PC-3 (cell line): ENCODE measurements at regions not wholly inside any gene's neighbourhood (a gene's known extent, or its start where the extent isn't known, plus 50 kb on each side); places are given as distances from the start of the nearest gene placed in this dataset.
"Not testable (repeated sequence)": the region's sequence is repeated elsewhere in the genome, so short reads cannot be mapped to it uniquely, and the experiment has no call there.

Experiments
- ATAC-seq: fragments of 200-7000 bp; cut with Tn5 transposase; 2 replicates; pipeline ENCODE4 v1.9.1; 2020; ENCODE audit warnings: mild to moderate bottlenecking, moderate library complexity
- BruUV-seq: library from RNA; stranded (reverse); fragments of 400-500 nt; replicated peaks from 2 replicates; lab custom pipeline; 2021; lab: Mats Ljungman, UMichigan
- CTCF ChIA-PET: fragments of 300-600 bp; sonication (Branson Sonifier 250); formaldehyde crosslinking; loops from one replicate; lab custom pipeline; 2022; ENCODE audit warnings: antibody characterized with exemption; lab: Charles Lee
- POLR2A ChIA-PET: fragments of 300-600 bp; sonication (Branson Sonifier 250); formaldehyde crosslinking; loops from one replicate; lab custom pipeline; 2022; ENCODE audit warnings: antibody characterized with exemption; ENCODE audit not compliant: unreplicated experiment; lab: Charles Lee
- DNase-seq: peaks from one replicate; pipeline ENCODE4 v3.0.0-alpha.2; 2015
- H2AFZ ChIP-seq: fragments of 300-600 bp; sonication (generic); 2 replicates; pipeline ENCODE4 v1.6.0; 2016; ENCODE audit warnings: antibody characterized with exemption, low read length
- H3F3A ChIP-seq: fragments of 300-600 bp; sonication (generic); one replicate; pipeline ENCODE4 v1.6.0; 2017; ENCODE audit warnings: antibody characterized with exemption, low read length, control low read depth, mild to moderate bottlenecking; ENCODE audit not compliant: unreplicated experiment
- H3K27ac ChIP-seq: fragments of 300-600 bp; sonication (generic); 2 replicates; pipeline ENCODE4 v1.5.1; 2016; ENCODE audit warnings: mild to moderate bottlenecking, low read length
- H3K27me3 ChIP-seq: fragments of 300-600 bp; sonication (generic); 2 replicates; pipeline ENCODE4 v1.6.1; 2016; ENCODE audit warnings: low read length, mixed read lengths
- H3K36me3 ChIP-seq: fragments of 300-600 bp; sonication (generic); 2 replicates; pipeline ENCODE4 v1.6.1; 2016; ENCODE audit warnings: low read depth, mixed run types, low read length, mixed read lengths
- H3K4me1 ChIP-seq: fragments of 300-600 bp; sonication (generic); 2 replicates; pipeline ENCODE4 v1.5.1; 2016; ENCODE audit warnings: low read length; ENCODE audit not compliant: insufficient read depth
- H3K4me2 ChIP-seq: fragments of 300-600 bp; sonication (generic); 2 replicates; pipeline ENCODE4 v1.6.0; 2016; ENCODE audit warnings: low read length
- H3K4me3 ChIP-seq: fragments of 300-600 bp; sonication (generic); 2 replicates; pipeline ENCODE4 v1.5.1; 2016; ENCODE audit warnings: mild to moderate bottlenecking, low read length, mixed read lengths
- H3K79me2 ChIP-seq: fragments of 300-600 bp; sonication (generic); 2 replicates; pipeline ENCODE4 v1.6.1; 2017; ENCODE audit warnings: low read length, mixed read lengths
- H3K9ac ChIP-seq: fragments of 300-600 bp; sonication (generic); 2 replicates; pipeline ENCODE4 v1.6.0; 2016; ENCODE audit warnings: mild to moderate bottlenecking, low read length
- H3K9me2 ChIP-seq: fragments of 300-600 bp; sonication (generic); replicated peaks from 2 replicates; pipeline ENCODE4 v1.6.1; 2016; ENCODE audit warnings: mixed run types, low read length, mixed read lengths
- H3K9me3 ChIP-seq: fragments of 300-600 bp; sonication (generic); 2 replicates; pipeline ENCODE4 v1.6.1; 2016; ENCODE audit warnings: low read length, mixed read lengths
- H4K20me1 ChIP-seq: fragments of 300-600 bp; sonication (generic); 2 replicates; pipeline ENCODE4 v1.6.1; 2016; ENCODE audit warnings: low read length, mixed read lengths
- EZH2 ChIP-seq: fragments of 300-600 bp; sonication (generic); IDR thresholded peaks from one replicate; pipeline ENCODE4 v1.6.1; 2017; ENCODE audit warnings: antibody characterized with exemption, mild to moderate bottlenecking, low read length; ENCODE audit not compliant: unreplicated experiment
- EZH2phosphoT487 ChIP-seq: fragments of 300-600 bp; sonication (generic); IDR thresholded peaks from 2 replicates; pipeline ENCODE4 v1.6.1; 2018; ENCODE audit warnings: mild to moderate bottlenecking, antibody characterized with exemption, low read length, borderline replicate concordance
- intact Hi-C: fragments of 100-400 bp; cut with micrococcal nuclease; formaldehyde crosslinking; loops from 2 replicates; pipeline ENCODE4 v1.9.0; 2023
- TF ChIP-seq, protein P1 (sequence below): fragments of 300-600 bp; sonication (generic); conservative IDR thresholded peaks from 2 replicates; pipeline ENCODE4 v1.5.1; 2017; ENCODE audit warnings: antibody characterized with exemption, low read depth, mild to moderate bottlenecking, low read length

DNA sequence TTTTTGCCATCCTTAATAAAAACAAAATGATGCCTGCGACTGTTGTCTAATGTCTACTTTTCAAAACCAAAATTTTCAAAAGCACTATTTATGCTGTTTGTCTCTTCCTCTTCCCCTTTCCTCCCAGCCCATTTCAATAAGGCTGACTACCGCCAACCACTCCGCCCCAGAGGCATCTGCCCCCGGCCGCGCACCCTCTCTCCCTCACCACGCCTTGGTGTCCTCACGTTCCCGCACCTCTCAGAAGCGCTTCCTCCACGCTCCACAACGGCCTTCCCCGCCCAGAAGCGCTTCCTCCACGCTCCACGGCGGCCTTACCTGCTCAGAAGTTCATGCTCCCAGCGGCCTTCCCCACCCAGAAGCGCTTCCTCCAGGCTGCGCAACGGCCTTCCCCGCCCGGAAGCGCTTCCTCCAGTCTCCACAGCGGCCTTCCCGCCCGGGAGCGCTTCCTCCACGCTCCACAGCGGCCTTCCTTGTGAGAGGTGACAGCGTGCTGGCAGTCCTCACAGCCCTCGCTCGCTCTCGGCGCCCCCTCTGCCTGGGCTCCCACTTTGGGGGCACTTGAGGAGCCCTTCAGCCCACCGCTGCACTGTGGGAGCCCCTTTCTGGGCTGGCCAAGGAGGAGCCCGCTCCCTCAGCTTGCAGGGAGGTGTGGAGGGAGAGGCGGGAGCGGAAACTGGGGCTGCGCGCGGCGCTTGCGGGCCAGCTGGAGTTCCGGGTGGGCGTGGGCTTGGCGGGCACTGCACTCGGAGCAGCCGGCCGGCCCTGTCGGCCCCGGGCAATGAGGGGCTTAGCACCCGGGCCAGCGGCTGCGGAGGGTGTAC lies 490.4 kb upstream of the ZFP42 start:
- Histone ChIP-seq H3K36me3 (no peaks in the 10 kb centered on the region), H3K79me2 (no peaks in the 10 kb centered on the region), H2AFZ (no peak overlapping the region), H3K4me3 (no peak overlapping the region), H4K20me1 (no peaks in the 10 kb centered on the region), H3K4me2 (no peak overlapping the region), H3K4me1 (no peaks in the 10 kb centered on the region), H3K9me3 (no peaks in the 10 kb centered on the region), H3K27me3 (no peaks in the 10 kb centered on the region), H3K9ac (no peak overlapping the region), H3F3A (no peaks in the 10 kb centered on the region), H3K27ac (no peak overlapping the region), H3K9me2 (no peaks in the 10 kb centered on the region)
- ATAC-seq = no peak
- TF ChIP-seq, protein P1, sequence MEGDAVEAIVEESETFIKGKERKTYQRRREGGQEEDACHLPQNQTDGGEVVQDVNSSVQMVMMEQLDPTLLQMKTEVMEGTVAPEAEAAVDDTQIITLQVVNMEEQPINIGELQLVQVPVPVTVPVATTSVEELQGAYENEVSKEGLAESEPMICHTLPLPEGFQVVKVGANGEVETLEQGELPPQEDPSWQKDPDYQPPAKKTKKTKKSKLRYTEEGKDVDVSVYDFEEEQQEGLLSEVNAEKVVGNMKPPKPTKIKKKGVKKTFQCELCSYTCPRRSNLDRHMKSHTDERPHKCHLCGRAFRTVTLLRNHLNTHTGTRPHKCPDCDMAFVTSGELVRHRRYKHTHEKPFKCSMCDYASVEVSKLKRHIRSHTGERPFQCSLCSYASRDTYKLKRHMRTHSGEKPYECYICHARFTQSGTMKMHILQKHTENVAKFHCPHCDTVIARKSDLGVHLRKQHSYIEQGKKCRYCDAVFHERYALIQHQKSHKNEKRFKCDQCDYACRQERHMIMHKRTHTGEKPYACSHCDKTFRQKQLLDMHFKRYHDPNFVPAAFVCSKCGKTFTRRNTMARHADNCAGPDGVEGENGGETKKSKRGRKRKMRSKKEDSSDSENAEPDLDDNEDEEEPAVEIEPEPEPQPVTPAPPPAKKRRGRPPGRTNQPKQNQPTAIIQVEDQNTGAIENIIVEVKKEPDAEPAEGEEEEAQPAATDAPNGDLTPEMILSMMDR = no peak
- no peak for TF ChIP-seq EZH2phosphoT487
- TF ChIP-seq EZH2 = no peak
- ChIA-PET CTCF (no interaction called here), POLR2A (no interaction called here)
- no peak for DNase-seq
- no TSS peak for BruUV-seq
- intact Hi-C loops = no loop called here

DNA sequence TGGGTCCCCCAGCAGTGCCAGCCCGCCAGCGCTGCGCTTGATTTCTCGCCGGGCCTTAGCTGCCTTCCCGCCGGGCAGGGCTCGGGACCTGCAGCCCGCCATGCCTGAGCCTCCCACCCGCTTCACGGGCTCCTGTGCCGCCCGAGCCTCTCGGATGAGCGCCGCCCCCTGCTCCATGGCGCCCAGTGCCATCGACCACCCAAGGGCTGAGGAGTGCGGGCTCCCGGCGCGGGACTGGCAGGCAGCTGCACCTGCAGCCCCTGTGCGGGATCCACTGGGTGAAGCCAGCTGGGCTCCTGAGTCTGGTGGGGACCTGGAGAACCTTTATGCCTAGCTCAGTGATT lies 489.8 kb upstream of the ZFP42 start:
- H3K36me3 ChIP-seq, CTCF ChIA-PET, H2AFZ ChIP-seq, H3K9me2 ChIP-seq, H3K4me2 ChIP-seq, BruUV-seq, H3K9me3 ChIP-seq, intact Hi-C loops, H3K27me3 ChIP-seq, DNase-seq, H3K79me2 ChIP-seq, H3K4me3 ChIP-seq, POLR2A ChIA-PET, H4K20me1 ChIP-seq, H3K27ac ChIP-seq, H3F3A ChIP-seq, ATAC-seq, H3K4me1 ChIP-seq, H3K9ac ChIP-seq: not testable (repeated sequence)

DNA sequence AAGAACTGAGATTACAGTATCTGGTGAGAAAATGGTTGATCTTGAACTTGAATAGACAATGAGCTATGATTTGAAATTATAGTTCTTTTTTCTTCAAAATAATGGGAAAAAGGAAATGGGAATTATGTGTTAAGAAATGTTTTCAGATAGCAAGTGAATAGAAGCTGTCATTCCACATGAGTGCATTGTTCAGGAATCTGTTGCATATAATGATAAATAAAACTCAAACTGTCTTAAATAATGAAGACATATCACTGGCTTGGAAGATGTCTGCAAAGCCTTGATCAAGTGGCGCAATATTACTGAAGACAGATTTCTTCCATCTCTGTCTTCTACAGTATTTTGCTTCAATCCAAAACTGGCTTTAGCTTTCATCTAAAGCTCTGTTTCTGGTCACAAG lies 479.3 kb upstream of the ZFP42 start:
- Histone ChIP-seq H3K79me2 (no peaks in the 10 kb centered on the region), H3K36me3 (no peaks in the 10 kb centered on the region), H3K27me3 (no peaks in the 10 kb centered on the region), H3K4me2 (no peak overlapping the region), H2AFZ (no peak overlapping the region), H3K9me3 (no peaks in the 10 kb centered on the region), H4K20me1 (no peaks in the 10 kb centered on the region), H3K9me2 (no peaks in the 10 kb centered on the region), H3K4me1 (no peaks in the 10 kb centered on the region; the same call in 1 of the 2 replicates), H3K9ac (no peak overlapping the region), H3K27ac (no peak overlapping the region), H3F3A (no peaks in the 10 kb centered on the region), H3K4me3 (no peak overlapping the region)
- BruUV-seq = no TSS peak
- no peak for TF ChIP-seq EZH2phosphoT487
- TF ChIP-seq, protein P1 = no peak
- no peak for TF ChIP-seq EZH2
- ATAC-seq = no peak
- DNase-seq = no peak
- CTCF ChIA-PET = no interaction called here
- intact Hi-C loops = no loop called here
- POLR2A ChIA-PET = no interaction called here
